Thyroid gland (tissue), 4 donors: ENCODE measurements at regions not wholly inside any gene's neighbourhood (a gene's known extent, or its start where the extent isn't known, plus 50 kb on each side); places are given as distances from the start of the nearest gene placed in this dataset.

Source experiments
- DNase-seq, 2 donors: peaks; one replicate each; pipeline ENCODE4 v3.0.0-alpha.2; 2019
- H3K27ac ChIP-seq, 3 donors: fragments of 200-600 bp; sonication (generic); 1 replicate in 2 of 3; 2 replicates in 1 of 3; pipeline ENCODE4 v1.5.1; 2016 to 2019; ENCODE audit warnings: mild to moderate bottlenecking in 1 of 3, moderate library complexity in 1 of 3
- H3K27me3 ChIP-seq: fragments of 200-600 bp; sonication (generic); one replicate; pipeline ENCODE4 v1.5.1; 2019
- H3K36me3 ChIP-seq, 2 donors: fragments of 200-600 bp; sonication (generic); one replicate each; pipeline ENCODE4 v1.5.1; 2016 to 2019
- H3K4me1 ChIP-seq, 2 donors: fragments of 200-600 bp; sonication (generic); one replicate each; pipeline ENCODE4 v1.5.1; 2017 to 2019
- H3K4me3 ChIP-seq, 3 donors: fragments of 200-600 bp; sonication (generic); replicated peaks in 1 of 3; 1 replicate in 2 of 3; 2 replicates in 1 of 3; pipeline ENCODE4 v1.5.1; 2016; ENCODE audit warnings: mild to moderate bottlenecking in 1 of 3
- H3K9me3 ChIP-seq: fragments of 200-600 bp; sonication (generic); one replicate; pipeline ENCODE4 v1.5.1; 2017
- CTCF ChIP-seq, 6 experiments: fragments of 200-600 bp in 3 of 6; fragments of 450-650 bp in 3 of 6; sonication (generic) in 3 of 6; IDR thresholded peaks; one replicate each; pipeline ENCODE4 v1.5.1; 2016 to 2019; ENCODE audit warnings: antibody characterized with exemption in 6 of 6, mild to moderate bottlenecking in 2 of 6, inconsistent platforms in 1 of 6, moderate library complexity in 1 of 6
- POLR2A ChIP-seq, 2 donors: fragments of 450-650 bp; IDR thresholded peaks; one replicate each; pipeline ENCODE4 v1.6.1; 2017; ENCODE audit warnings: antibody characterized with exemption in 2 of 2, mild to moderate bottlenecking in 2 of 2, moderate library complexity in 1 of 2
- WGBS, 2 donors: methylation state at CpG; one replicate each; pipeline ENCODE4 v1.1.5; 2017; 5-methylcytosine and 5-hydroxymethylcytosine counted together
- intact Hi-C: fragments of 100-400 bp; cut with DNase I; formaldehyde crosslinking; loops from one replicate; pipeline ENCODE4 v1.15.1; 2023

DNA sequence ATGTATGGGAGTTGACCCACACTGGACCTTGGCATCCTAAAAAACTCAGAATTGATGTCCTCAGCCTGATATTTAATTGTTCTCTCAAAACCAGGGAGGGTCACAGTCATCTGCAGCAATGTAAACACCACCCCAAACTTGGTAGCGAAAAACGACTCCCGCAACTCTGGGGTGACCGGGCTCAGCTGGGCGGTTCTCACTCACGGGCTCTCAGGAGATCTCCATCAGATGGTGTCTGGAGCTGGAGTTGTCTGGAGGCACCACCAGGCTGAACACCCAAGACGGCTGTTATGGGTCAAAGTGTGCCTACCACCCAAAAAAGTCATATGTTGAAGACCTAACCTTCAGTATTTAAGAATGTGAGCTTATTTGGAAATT is 50.9 kb upstream of the NXT1 start:
- no peak overlapping the region for H3K27ac ChIP-seq
- H3K36me3 ChIP-seq: no peaks in the 10 kb centered on the region
- no peak overlapping the region for H3K4me3 ChIP-seq
- WGBS, 2 donors: 92% methylated on average over 7 of the region's 7 CpGs
- TF ChIP-seq CTCF (IDR thresholded peaks at IDR 0.05): no peak
- no peak for TF ChIP-seq POLR2A (IDR thresholded peaks at IDR 0.05)
- H3K9me3 ChIP-seq: no peaks in the 10 kb centered on the region
- no peaks in the 10 kb centered on the region for H3K27me3 ChIP-seq
- H3K4me1 ChIP-seq: no peaks in the 10 kb centered on the region
- intact Hi-C loops: no loop called here
- DNase-seq: no peak

- H3K4me3 ChIP-seq: no peak overlapping the region
- no peaks in the 10 kb centered on the region for H3K36me3 ChIP-seq
- H3K27me3 ChIP-seq: no peaks in the 10 kb centered on the region
- intact Hi-C loops: no loop called here
- TF ChIP-seq CTCF (IDR thresholded peaks at IDR 0.05) (no peak), POLR2A (IDR thresholded peaks at IDR 0.05) (no peak)
- DNase-seq: no peak
- H3K27ac ChIP-seq: no peak overlapping the region
- WGBS, 2 donors: 89 to 93% methylated on average over 6 of the region's 6 CpGs
- H3K9me3 ChIP-seq: no peaks in the 10 kb centered on the region
- H3K4me1 ChIP-seq: peaks cover 0 to 5% of the 10 kb centered on the region in 2 donors
Observed at GRCh38 chr20:23298926-23299672, 51.5 kb upstream of the NXT1 start.

DNA sequence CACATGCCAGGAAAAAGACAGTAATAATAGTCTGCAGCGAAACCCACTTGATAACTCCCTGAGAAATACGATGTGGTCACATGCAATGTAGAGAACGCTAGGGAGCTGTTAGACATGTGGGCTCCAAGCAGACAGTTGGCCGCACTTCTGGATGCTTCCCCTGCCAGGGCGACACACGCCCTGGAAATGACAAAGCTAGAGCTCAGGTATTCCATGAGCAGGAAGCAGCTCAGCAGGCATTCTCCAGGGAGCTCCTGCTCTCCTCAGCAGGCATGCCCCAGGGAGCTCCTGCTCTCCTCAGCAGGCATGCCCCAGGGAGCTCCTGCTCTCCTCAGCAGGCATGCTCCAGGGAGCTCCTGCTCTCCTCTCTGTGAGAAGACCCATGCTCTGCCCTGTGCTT is 52.4 kb upstream of the NXT1 start:
- peaks cover 0 to 14% of the 10 kb centered on the region in 2 donors for H3K4me1 ChIP-seq
- WGBS, 2 donors: 78 to 92% methylated on average over 6 of the region's 6 CpGs
- no peaks in the 10 kb centered on the region for H3K9me3 ChIP-seq
- no peaks in the 10 kb centered on the region for H3K27me3 ChIP-seq
- no peak overlapping the region for H3K27ac ChIP-seq
- H3K4me3 ChIP-seq: no peak overlapping the region
- no peaks in the 10 kb centered on the region for H3K36me3 ChIP-seq
- no peak for DNase-seq
- intact Hi-C loops: no loop called here
- TF ChIP-seq POLR2A (IDR thresholded peaks at IDR 0.05): no peak
- no peak for TF ChIP-seq CTCF (IDR thresholded peaks at IDR 0.05)

DNA sequence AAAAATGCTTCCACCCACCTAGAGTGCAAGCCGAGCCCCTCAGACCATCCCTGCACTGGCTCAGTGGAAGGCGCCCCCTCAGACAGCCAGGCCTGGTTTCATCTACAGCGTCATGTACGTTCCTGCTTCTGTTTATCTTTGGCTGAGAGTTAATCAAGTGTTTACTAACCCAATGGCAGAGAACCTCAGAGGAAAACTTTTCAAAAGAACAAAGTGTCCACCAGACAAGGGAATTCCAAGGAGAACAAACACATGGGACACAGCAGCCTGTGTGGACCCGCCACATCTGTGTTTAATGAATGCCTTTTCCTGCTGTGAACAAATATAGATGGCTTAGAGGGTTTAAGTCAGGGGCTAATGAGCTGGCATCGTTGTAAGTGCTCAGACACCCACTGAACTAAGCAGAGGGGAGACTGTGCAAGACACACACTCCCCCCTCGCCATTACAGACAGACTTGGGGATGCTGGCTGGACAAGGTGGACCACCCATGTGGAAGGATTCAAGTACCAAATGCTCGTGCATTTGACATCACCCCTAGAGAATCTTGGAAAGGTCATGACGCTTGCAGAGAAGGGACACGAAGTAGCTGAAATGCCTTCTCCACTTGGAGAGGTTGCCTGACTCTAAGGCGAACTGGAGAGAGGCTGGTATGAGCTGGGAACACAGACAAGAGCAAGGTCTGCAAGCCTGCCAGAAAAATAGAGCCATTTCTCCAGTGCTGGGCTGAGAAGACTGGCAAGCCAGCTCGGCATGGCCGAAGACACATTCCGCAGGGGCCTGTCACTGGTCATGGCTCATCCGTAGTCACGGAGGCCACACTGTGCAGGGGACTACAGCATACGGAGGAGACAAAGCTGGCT is 53.5 kb upstream of the NXT1 start:
- Histone ChIP-seq H3K4me1 (peaks cover 0 to 16% of the 10 kb centered on the region in 2 donors), H3K9me3 (no peaks in the 10 kb centered on the region), H3K4me3 (no peak overlapping the region), H3K27ac (no peak overlapping the region), H3K36me3 (no peaks in the 10 kb centered on the region), H3K27me3 (no peaks in the 10 kb centered on the region)
- TF ChIP-seq POLR2A (IDR thresholded peaks at IDR 0.05) (no peak), CTCF (IDR thresholded peaks at IDR 0.05) (no peak)
- WGBS, 2 donors: 60 to 62% methylated on average over 15 of the region's 17 CpGs
- DNase-seq: no peak
- intact Hi-C loops: no loop called here

- no peak overlapping the region for H3K27ac ChIP-seq
- no peak overlapping the region for H3K4me3 ChIP-seq
- H3K4me1 ChIP-seq: peaks cover 0 to 16% of the 10 kb centered on the region in 2 donors
- no peaks in the 10 kb centered on the region for H3K36me3 ChIP-seq
- WGBS, 2 donors: 90 to 98% methylated on average over 5 of the region's 5 CpGs
- no peak for DNase-seq
- intact Hi-C loops: no loop called here
- no peaks in the 10 kb centered on the region for H3K9me3 ChIP-seq
- no peaks in the 10 kb centered on the region for H3K27me3 ChIP-seq
- no peak for TF ChIP-seq POLR2A (IDR thresholded peaks at IDR 0.05)
- no peak for TF ChIP-seq CTCF (IDR thresholded peaks at IDR 0.05)
Observed at GRCh38 chr20:23295934-23296333, 54.7 kb upstream of the NXT1 start.
